Mucosa of descending colon (tissue), 3 donors: ENCODE measurements at regions not wholly inside any gene's neighbourhood (a gene's known extent, or its start where the extent isn't known, plus 50 kb on each side); places are given as distances from the start of the nearest gene placed in this dataset.
A peak's percentile ranks its signal among the peaks of the same experiment; 100 is the strongest.

Experiments used
- ATAC-seq: fragments of 200-7000 bp; cut with Tn5 transposase; one replicate; pipeline ENCODE4 v1.9.1; 2020; ENCODE audit warnings: mild to moderate bottlenecking, moderate library complexity
- DNase-seq, 3 donors: peaks; one replicate each; pipeline ENCODE4 v3.0.0-alpha.2; 2020
- H3K36me3 ChIP-seq: fragments of 200-600 bp; one replicate; pipeline ENCODE4 v1.8.0; 2021; ENCODE audit warnings: low read depth, mild to moderate bottlenecking
- H3K4me1 ChIP-seq: fragments of 200-600 bp; one replicate; pipeline ENCODE4 v1.8.0; 2021; ENCODE audit warnings: low read depth, mild to moderate bottlenecking
- H3K4me3 ChIP-seq: fragments of 200-600 bp; one replicate; pipeline ENCODE4 v1.8.0; 2021; ENCODE audit warnings: mild to moderate bottlenecking
- H3K9me3 ChIP-seq: fragments of 200-600 bp; one replicate; pipeline ENCODE4 v1.8.0; 2021; ENCODE audit warnings: mild to moderate bottlenecking
- intact Hi-C, 2 donors: fragments of 100-400 bp; cut with DNase I in 1 of 2; cut with micrococcal nuclease in 1 of 2; formaldehyde crosslinking; loops; one replicate each; pipeline versions ENCODE4 v1.11.0 to v1.11.1; 2022; cut with DNase I, micrococcal nuclease
- TF ChIP-seq, protein P1 (sequence below): fragments of 200-600 bp; IDR thresholded peaks from one replicate; pipeline ENCODE4 v1.8.0; 2022; ENCODE audit warnings: antibody characterized with exemption, mild to moderate bottlenecking
- donor health status: DM: no; HTN: no; CAD: no; lungs with moderate emphysema.
- donor health status: DM: no; HTN: no; CAD: no.
- donor health status: DM: no; HTN: yes; CAD: no.

DNA sequence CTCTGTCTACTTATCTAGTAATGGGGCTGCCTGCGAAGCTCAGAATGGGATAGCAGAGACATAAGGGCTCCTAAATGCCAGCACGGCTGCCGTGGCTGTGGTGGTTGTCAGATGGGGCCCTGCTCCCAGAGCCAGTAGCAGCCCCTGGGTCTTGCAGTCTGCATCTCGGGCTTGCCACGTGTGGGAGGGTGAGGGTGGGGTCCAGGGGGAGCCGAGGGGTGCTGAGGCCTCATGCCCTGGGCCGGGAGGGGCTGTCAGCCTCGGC lies 88.8 kb upstream of the GSE1 start:
- Histone ChIP-seq H3K36me3 (no peaks in the 10 kb centered on the region), H3K4me3 (no peak overlapping the region), H3K4me1 (peaks cover 19% of the 10 kb centered on the region), H3K9me3 (no peaks in the 10 kb centered on the region)
- intact Hi-C loops, result no loop called here
- TF ChIP-seq, protein P1, sequence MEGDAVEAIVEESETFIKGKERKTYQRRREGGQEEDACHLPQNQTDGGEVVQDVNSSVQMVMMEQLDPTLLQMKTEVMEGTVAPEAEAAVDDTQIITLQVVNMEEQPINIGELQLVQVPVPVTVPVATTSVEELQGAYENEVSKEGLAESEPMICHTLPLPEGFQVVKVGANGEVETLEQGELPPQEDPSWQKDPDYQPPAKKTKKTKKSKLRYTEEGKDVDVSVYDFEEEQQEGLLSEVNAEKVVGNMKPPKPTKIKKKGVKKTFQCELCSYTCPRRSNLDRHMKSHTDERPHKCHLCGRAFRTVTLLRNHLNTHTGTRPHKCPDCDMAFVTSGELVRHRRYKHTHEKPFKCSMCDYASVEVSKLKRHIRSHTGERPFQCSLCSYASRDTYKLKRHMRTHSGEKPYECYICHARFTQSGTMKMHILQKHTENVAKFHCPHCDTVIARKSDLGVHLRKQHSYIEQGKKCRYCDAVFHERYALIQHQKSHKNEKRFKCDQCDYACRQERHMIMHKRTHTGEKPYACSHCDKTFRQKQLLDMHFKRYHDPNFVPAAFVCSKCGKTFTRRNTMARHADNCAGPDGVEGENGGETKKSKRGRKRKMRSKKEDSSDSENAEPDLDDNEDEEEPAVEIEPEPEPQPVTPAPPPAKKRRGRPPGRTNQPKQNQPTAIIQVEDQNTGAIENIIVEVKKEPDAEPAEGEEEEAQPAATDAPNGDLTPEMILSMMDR, result no peak
- DNase-seq (no peak), ATAC-seq (no peak)

DNA sequence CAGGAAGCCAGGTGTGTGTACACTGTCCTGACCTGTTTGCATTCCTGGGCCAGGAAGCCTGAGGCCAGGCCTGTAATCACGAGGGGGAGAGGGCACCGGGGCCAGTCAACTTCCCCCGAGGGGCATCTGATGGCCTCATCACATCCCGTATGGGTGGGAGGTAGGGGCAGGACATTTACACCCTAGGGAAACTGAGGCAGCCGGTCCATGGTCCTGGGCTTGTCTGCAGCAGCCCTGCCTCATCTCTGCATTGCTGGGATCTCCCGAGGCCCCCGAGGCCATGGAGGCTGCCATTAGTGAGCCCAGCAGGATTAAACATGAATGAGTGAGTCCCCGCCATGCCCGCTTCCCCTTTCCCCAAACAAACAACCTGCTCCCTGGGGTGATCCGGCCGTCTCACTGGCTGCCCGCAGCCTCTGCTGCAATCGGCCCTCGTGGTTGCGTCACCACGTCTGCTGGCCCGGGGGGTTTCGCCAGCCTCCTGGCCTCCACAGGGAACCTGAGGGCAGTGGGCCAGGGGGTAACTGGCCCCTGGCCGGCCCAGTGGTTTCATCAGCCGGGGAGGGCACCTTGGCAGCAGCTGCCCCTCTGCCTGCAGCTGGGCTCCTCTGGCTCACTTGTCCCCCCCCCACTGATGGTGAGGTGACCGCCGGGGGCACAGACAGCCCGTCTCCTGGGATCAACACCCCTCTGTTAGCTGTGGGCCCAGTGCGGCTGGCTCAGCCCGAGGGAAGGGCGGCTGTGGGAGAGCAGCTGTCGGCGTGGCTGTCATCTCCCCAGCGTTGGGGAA lies 88.3 kb upstream of the GSE1 start:
- Histone ChIP-seq H3K36me3 (no peaks in the 10 kb centered on the region), H3K4me3 (no peak overlapping the region), H3K4me1 (peaks cover 19% of the 10 kb centered on the region), H3K9me3 (no peaks in the 10 kb centered on the region)
- ATAC-seq (no peak), DNase-seq (peak in 1 of 3 donors; percentile 52)
- TF ChIP-seq, protein P1, result no peak
- intact Hi-C loops, result no loop called here

DNA sequence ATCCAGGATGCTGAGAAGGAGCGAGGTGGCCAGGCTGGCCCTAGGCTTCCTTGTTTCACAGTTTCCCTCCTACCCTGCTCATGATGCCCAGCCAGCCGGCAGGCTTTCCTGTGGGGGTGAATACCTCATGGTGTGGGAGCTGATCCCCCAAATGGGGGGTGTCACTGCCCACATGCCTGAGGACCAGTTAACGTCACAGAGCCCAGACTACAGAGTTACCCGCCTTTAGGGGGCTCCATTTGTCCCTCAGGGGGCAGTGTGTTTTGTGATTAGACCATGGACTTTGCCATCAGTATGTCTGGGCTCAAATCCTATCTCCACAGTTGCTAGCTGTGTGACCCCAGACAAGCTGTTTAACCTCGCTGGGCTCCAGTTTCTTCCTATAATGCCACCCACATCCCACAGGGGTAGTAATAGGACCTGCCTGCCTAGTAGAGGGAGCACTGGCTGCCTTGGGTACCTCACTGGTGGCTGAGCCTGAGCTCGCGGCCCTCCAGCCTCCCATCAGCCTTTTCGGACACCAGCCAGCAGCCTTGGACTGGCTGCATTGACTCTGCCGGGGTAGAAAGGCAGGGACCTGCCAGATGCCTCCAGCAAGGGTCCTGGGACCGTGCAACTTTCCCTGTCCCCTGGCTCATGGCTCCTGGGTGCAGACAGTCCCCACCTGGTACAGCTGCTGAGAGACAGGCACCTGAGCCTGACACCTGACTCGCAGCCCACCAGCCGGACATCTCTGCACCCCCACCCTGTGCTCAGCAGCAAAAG lies 87.5 kb upstream of the GSE1 start:
- H3K4me3 ChIP-seq, result no peak overlapping the region
- H3K9me3 ChIP-seq, result no peaks in the 10 kb centered on the region
- TF ChIP-seq, protein P1, result no peak
- intact Hi-C loops, result no loop called here
- DNase-seq (no peak), ATAC-seq (no peak)
- peaks cover 17% of the 10 kb centered on the region for H3K4me1 ChIP-seq
- no peaks in the 10 kb centered on the region for H3K36me3 ChIP-seq

DNA sequence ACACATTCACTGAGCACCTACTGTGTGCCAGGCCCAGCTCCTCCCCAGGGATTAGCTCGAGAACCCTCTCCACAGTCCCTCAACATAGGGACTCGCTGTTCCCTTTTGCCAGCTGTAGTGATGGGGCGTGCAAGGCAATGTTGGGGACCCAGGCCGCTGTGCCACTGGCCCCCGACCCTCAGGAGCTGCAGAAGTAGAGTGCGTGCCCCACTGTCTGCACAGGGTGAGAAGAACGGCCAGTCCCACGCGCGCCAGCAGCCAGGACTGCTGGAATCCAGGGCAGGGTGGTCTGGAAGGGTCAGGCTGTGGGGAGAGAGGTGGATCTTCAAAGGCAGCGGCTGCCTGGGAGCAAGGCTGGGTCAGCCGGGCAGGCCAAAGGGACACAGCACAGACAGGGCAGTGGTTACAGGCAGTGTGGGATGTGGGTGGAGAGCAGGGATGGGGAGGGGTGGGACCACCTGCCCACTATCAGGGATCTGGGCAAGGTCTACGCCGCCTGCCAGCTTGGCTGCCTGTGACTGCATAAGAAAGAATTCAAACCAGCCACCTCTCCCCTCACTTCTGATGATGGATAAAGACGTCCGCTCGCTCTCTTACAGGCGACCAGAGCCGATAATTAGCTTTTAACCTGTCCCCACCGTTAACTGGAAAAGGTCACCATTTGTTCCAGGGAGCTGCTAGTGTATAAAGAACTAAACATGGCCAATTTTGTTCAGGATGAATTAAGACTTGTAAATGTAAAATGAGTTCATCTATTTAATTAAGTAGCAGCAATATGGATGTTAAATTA lies 86.7 kb upstream of the GSE1 start:
- ATAC-seq, result no peak
- TF ChIP-seq, protein P1, result no peak
- Histone ChIP-seq H3K4me3 (no peak overlapping the region), H3K4me1 (peaks cover 9% of the 10 kb centered on the region), H3K9me3 (no peaks in the 10 kb centered on the region), H3K36me3 (no peaks in the 10 kb centered on the region)
- intact Hi-C loops, result no loop called here
- no peak for DNase-seq

DNA sequence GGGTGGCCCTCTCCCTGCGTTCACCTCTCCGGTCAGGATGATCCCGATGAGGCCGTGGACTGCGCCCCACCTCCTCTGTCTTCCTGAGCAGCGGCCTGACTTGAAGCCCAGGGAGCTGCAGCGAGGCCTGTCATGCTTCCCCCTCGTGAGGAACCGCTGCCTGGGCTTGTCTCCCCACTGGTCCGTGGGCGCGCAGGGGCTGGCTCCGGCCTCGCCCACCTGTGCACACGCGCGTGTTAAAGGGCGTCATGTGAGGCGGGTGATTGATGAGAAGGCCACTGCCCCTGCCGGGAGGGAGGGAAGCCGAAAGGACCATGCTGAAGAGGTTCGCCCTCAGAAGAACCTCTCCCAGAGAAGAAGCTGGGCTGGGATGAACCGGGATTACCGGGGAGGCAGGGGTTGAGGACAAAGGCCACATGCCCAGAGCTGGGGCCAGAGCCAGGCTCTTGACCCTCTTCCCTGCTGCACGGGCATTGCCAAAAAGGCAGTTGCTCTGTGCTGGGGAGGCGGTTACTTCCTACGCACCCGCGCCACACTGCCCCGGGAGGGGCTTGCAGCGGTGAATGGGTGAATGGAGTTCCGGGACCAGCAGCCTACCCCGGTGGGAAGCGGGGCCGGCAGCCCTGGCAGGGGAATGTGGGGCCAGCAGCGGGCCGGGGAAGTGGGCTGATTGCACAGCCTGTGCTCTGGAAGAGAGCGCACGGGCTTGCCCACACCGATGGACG lies 85.9 kb upstream of the GSE1 start:
- H3K4me3 ChIP-seq, result no peak overlapping the region
- ATAC-seq, result no peak
- no peak for DNase-seq
- peaks cover 5% of the 10 kb centered on the region for H3K4me1 ChIP-seq
- TF ChIP-seq, protein P1, result no peak
- H3K36me3 ChIP-seq, result no peaks in the 10 kb centered on the region
- intact Hi-C loops, result no loop called here
- no peaks in the 10 kb centered on the region for H3K9me3 ChIP-seq
